22Rv1 (cell line): ENCODE measurements at regions not wholly inside any gene's neighbourhood (a gene's known extent, or its start where the extent isn't known, plus 50 kb on each side); places are given as distances from the start of the nearest gene placed in this dataset.

ENCODE experiments used
- CTCF ChIP-seq: fragments of 450-650 bp; IDR thresholded peaks from 2 replicates; pipeline ENCODE4 v1.5.1; 2017; ENCODE audit warnings: mild to moderate bottlenecking
- ZFX ChIP-seq: fragments of 450-650 bp; IDR thresholded peaks from 2 replicates; pipeline ENCODE4 v1.6.1; 2017; ENCODE audit warnings: antibody characterized with exemption, borderline replicate concordance

GRCh38 chr10:104517946-104518345 lies 123.1 kb upstream of the SORCS3 start:
- no peak for TF ChIP-seq CTCF
- TF ChIP-seq ZFX: no peak
